ENCODE measurements at regions not wholly inside any gene's neighbourhood (a gene's known extent, or its start where the extent isn't known, plus 50 kb on each side); places are given as distances from the start of the nearest gene placed in this dataset.

DNA sequence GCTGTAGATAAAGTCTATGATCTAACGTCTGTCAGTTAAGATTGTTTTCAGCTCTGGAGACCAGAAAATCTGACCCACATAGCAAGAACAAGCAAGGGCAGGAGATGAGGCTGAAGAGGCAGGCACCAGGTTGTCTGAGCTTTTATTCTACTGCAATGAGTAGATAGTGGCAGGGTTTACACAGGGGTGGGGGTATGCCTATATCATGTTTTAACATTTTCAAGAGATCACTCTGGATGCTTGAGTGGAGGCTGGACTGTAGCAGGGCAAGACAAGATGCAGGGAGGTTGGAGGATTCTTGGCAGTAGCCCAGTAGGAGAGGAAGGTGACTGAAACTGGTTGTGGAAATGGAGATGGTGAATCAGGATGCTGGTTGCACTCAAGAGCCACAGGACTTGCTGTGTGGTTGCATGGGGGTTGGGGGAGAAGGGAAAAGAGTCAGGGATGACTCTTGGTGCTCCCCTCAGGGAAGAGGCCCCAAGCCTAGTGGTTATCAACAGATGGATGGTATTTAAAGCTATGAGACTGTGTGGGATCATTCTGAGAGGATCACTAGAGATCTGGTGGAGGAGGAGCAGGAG, 143.1 kb upstream of the KCNJ18 start:
- TF ChIP-seq, protein P1, sequence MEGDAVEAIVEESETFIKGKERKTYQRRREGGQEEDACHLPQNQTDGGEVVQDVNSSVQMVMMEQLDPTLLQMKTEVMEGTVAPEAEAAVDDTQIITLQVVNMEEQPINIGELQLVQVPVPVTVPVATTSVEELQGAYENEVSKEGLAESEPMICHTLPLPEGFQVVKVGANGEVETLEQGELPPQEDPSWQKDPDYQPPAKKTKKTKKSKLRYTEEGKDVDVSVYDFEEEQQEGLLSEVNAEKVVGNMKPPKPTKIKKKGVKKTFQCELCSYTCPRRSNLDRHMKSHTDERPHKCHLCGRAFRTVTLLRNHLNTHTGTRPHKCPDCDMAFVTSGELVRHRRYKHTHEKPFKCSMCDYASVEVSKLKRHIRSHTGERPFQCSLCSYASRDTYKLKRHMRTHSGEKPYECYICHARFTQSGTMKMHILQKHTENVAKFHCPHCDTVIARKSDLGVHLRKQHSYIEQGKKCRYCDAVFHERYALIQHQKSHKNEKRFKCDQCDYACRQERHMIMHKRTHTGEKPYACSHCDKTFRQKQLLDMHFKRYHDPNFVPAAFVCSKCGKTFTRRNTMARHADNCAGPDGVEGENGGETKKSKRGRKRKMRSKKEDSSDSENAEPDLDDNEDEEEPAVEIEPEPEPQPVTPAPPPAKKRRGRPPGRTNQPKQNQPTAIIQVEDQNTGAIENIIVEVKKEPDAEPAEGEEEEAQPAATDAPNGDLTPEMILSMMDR (IDR thresholded peaks at IDR 0.05), result no peak
- no peak for TF ChIP-seq POLR2A (IDR thresholded peaks at IDR 0.05)

All from esophagus squamous epithelium (tissue), 4 donors.